SK-N-SH treated with all-trans-retinoic acid at 6 μM for 48 hours (cell line): ENCODE measurements at regions not wholly inside any gene's neighbourhood (a gene's known extent, or its start where the extent isn't known, plus 50 kb on each side); places are given as distances from the start of the nearest gene placed in this dataset.

ENCODE experiments used
- ARNTL ChIP-seq: fragments of 450-650 bp; formaldehyde crosslinking; IDR thresholded peaks from 2 replicates; pipeline ENCODE4 v1.5.0; 2020; ENCODE audit warnings: low read depth, mild to moderate bottlenecking, moderate library complexity, borderline replicate concordance
- BACH2 ChIP-seq: fragments of 250-450 bp; sonication (Bioruptor Pico); IDR thresholded peaks from 2 replicates; pipeline ENCODE4 v1.9.0; 2021; ENCODE audit warnings: mild to moderate bottlenecking, borderline replicate concordance
- CSDC2 ChIP-seq: fragments of 250-450 bp; sonication (Bioruptor Pico); IDR thresholded peaks from 2 replicates; pipeline ENCODE4 v1.5.0; 2020; ENCODE audit warnings: mild to moderate bottlenecking, moderate library complexity
- ESRRG ChIP-seq: fragments of 250-450 bp; sonication (Bioruptor Pico); IDR thresholded peaks from 2 replicates; pipeline ENCODE4 v1.6.1; 2021; ENCODE audit warnings: mild to moderate bottlenecking
- GLIS3 ChIP-seq: fragments of 250-450 bp; sonication (Bioruptor Pico); IDR thresholded peaks from 2 replicates; pipeline ENCODE4 v1.5.0; 2020; ENCODE audit warnings: mild to moderate bottlenecking, moderate library complexity
- PATZ1 ChIP-seq: fragments of 250-450 bp; sonication (Bioruptor Pico); IDR thresholded peaks from 2 replicates; pipeline ENCODE4 v1.8.0; 2020; ENCODE audit warnings: mild to moderate bottlenecking, moderate library complexity, borderline replicate concordance
- PPARA ChIP-seq: fragments of 250-450 bp; sonication (Bioruptor Pico); IDR thresholded peaks from 2 replicates; pipeline ENCODE4 v1.5.0; 2020; ENCODE audit warnings: mild to moderate bottlenecking, borderline replicate concordance
- RARB ChIP-seq: fragments of 250-450 bp; sonication (Bioruptor Pico); IDR thresholded peaks from 2 replicates; pipeline ENCODE4 v1.8.0; 2021; ENCODE audit warnings: mild to moderate bottlenecking, moderate library complexity
- SNAI2 ChIP-seq: fragments of 250-450 bp; sonication (Bioruptor Pico); IDR thresholded peaks from 2 replicates; pipeline ENCODE4 v1.5.0; 2020; ENCODE audit warnings: mild to moderate bottlenecking, moderate library complexity
- TOX ChIP-seq: fragments of 250-450 bp; sonication (Bioruptor Pico); IDR thresholded peaks from 2 replicates; pipeline ENCODE4 v1.8.0; 2021; ENCODE audit warnings: mild to moderate bottlenecking, moderate library complexity, borderline replicate concordance
- ZFP30 ChIP-seq: fragments of 450-650 bp; formaldehyde crosslinking; IDR thresholded peaks from 2 replicates; pipeline ENCODE4 v1.5.0; 2022; ENCODE audit warnings: mild to moderate bottlenecking, moderate library complexity
- ZNF565 ChIP-seq: fragments of 450-650 bp; formaldehyde crosslinking; conservative IDR thresholded peaks from 2 replicates; pipeline ENCODE4 v1.5.0; 2020; ENCODE audit warnings: low read depth, mild to moderate bottlenecking, moderate library complexity
- ZNF8 ChIP-seq: fragments of 450-650 bp; formaldehyde crosslinking; IDR thresholded peaks from 2 replicates; pipeline ENCODE4 v1.5.0; 2020; ENCODE audit warnings: mild to moderate bottlenecking, moderate library complexity
- TF ChIP-seq, protein P1 (sequence below): fragments of 250-450 bp; sonication (Bioruptor Pico); IDR thresholded peaks from 2 replicates; pipeline ENCODE4 v1.5.1; 2020; ENCODE audit warnings: low read depth, mild to moderate bottlenecking, moderate library complexity

GRCh38 chr15:69757186-69757585, 304.6 kb downstream of the RPLP1 start:
- TF ChIP-seq ESRRG (CRISPR knock-in tag) (no peak), PATZ1 (CRISPR knock-in tag) (no peak), ZFP30 (CRISPR knock-in tag) (no peak), GLIS3 (no peak), PPARA (no peak), CSDC2 (no peak), ZNF8 (CRISPR knock-in tag) (no peak), BACH2 (CRISPR knock-in tag) (no peak), RARB (CRISPR knock-in tag) (no peak), ARNTL (no peak), ZNF565 (no peak), SNAI2 (CRISPR knock-in tag) (no peak), TOX (CRISPR knock-in tag) (no peak)
- TF ChIP-seq, protein P1, sequence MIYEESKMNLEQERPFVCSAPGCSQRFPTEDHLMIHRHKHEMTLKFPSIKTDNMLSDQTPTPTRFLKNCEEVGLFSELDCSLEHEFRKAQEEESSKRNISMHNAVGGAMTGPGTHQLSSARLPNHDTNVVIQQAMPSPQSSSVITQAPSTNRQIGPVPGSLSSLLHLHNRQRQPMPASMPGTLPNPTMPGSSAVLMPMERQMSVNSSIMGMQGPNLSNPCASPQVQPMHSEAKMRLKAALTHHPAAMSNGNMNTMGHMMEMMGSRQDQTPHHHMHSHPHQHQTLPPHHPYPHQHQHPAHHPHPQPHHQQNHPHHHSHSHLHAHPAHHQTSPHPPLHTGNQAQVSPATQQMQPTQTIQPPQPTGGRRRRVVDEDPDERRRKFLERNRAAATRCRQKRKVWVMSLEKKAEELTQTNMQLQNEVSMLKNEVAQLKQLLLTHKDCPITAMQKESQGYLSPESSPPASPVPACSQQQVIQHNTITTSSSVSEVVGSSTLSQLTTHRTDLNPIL, result no peak
